ENCODE measurements at regions not wholly inside any gene's neighbourhood (a gene's known extent, or its start where the extent isn't known, plus 50 kb on each side); places are given as distances from the start of the nearest gene placed in this dataset.

- intact Hi-C loops (cut with micrococcal nuclease): no loop called here
- H3K27ac ChIP-seq (replicated peaks): no peak overlapping the region
- TF ChIP-seq CTCF (IDR thresholded peaks at IDR 0.05; ENCODE audit: borderline replicate concordance): no peak
These were observed 797.9 kb downstream of the TYW1 start for GRCh38 chr7:67794544-67794943.

GRCh38 chr7:67803789-67804188 lies 807.2 kb downstream of the TYW1 start:
- H3K27ac ChIP-seq (replicated peaks): no peak overlapping the region
- H3K27me3 ChIP-seq (ENCODE audit: low read depth): peaks cover 86% of the 10 kb centered on the region
- TF ChIP-seq CTCF (IDR thresholded peaks at IDR 0.05; ENCODE audit: borderline replicate concordance): no peak
- H3K4me1 ChIP-seq: no peaks in the 10 kb centered on the region
- no peak for DNase-seq
- H3K9me3 ChIP-seq (replicated peaks): no peaks in the 10 kb centered on the region
- intact Hi-C loops (cut with micrococcal nuclease): no loop called here
- no peaks in the 10 kb centered on the region for H3K36me3 ChIP-seq
- no peak overlapping the region for H3K4me3 ChIP-seq

More at GRCh38 chr7:67794544-67794943, 797.9 kb downstream of the TYW1 start:
- Histone ChIP-seq H3K27me3 (ENCODE audit: low read depth) (peaks cover 55% of the 10 kb centered on the region), H3K36me3 (no peaks in the 10 kb centered on the region), H3K4me1 (no peaks in the 10 kb centered on the region), H3K4me3 (no peak overlapping the region), H3K9me3 (replicated peaks) (peaks cover 6% of the 10 kb centered on the region)
- no peak for DNase-seq

- Histone ChIP-seq H3K27me3 (ENCODE audit: low read depth) (peaks cover 69% of the 10 kb centered on the region), H3K9me3 (replicated peaks) (no peaks in the 10 kb centered on the region), H3K27ac (replicated peaks) (no peak overlapping the region), H3K4me1 (no peaks in the 10 kb centered on the region), H3K4me3 (no peak overlapping the region), H3K36me3 (no peaks in the 10 kb centered on the region)
- DNase-seq: no peak
- no peak for TF ChIP-seq CTCF (IDR thresholded peaks at IDR 0.05; ENCODE audit: borderline replicate concordance)
- intact Hi-C loops (cut with micrococcal nuclease): no loop called here
These were observed 809.4 kb downstream of the TYW1 start for GRCh38 chr7:67805921-67806471.

- TF ChIP-seq CTCF (IDR thresholded peaks at IDR 0.05; ENCODE audit: borderline replicate concordance): no peak
These were observed 811.2 kb downstream of the TYW1 start for GRCh38 chr7:67807826-67808225.

GRCh38 chr7:67809586-67809985 lies 813.0 kb downstream of the TYW1 start:
- no peaks in the 10 kb centered on the region for H3K9me3 ChIP-seq (replicated peaks)
- DNase-seq: no peak
- H3K36me3 ChIP-seq: no peaks in the 10 kb centered on the region
- no peak overlapping the region for H3K27ac ChIP-seq (replicated peaks)
- intact Hi-C loops (cut with micrococcal nuclease): no loop called here
- H3K4me3 ChIP-seq: no peak overlapping the region
- H3K4me1 ChIP-seq: no peaks in the 10 kb centered on the region
- no peak for TF ChIP-seq CTCF (IDR thresholded peaks at IDR 0.05; ENCODE audit: borderline replicate concordance)
- peaks cover 41% of the 10 kb centered on the region for H3K27me3 ChIP-seq (ENCODE audit: low read depth)

More at GRCh38 chr7:67807826-67808225, 811.2 kb downstream of the TYW1 start:
- no peak for DNase-seq
- Histone ChIP-seq H3K27me3 (ENCODE audit: low read depth) (peaks cover 58% of the 10 kb centered on the region), H3K9me3 (replicated peaks) (no peaks in the 10 kb centered on the region), H3K4me3 (no peak overlapping the region), H3K36me3 (no peaks in the 10 kb centered on the region), H3K4me1 (no peaks in the 10 kb centered on the region), H3K27ac (replicated peaks) (no peak overlapping the region)
- intact Hi-C loops (cut with micrococcal nuclease): no loop called here
